GM18520 (cell line): ENCODE measurements at regions not wholly inside any gene's neighbourhood (a gene's known extent, or its start where the extent isn't known, plus 50 kb on each side); places are given as distances from the start of the nearest gene placed in this dataset.

Source experiments
- ATAC-seq: cut with Tn5 transposase; IDR thresholded peaks from one replicate; pipeline ENCODE4 v1.9.1; 2021; ENCODE audit not compliant: unreplicated experiment

DNA sequence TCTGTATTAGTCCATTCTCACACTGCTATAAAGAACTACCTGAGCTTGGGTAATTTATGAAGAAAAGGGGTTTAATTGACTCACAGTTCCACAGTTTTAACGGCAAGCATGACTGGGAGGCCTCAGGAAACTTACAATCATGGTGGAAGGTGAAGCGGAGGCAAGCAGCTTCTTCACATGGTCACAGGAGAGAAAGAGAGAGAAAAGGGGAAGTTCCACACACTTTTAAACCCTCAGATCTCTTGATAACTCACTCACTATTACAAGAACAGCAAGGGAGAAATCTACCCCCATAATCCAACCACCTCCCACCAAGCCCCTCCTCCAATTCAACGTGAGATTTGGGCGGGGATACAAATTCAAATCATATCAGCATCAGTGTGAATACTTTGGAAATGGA lies 133.4 kb upstream of the SLC30A5 start:
- no peak for ATAC-seq

DNA sequence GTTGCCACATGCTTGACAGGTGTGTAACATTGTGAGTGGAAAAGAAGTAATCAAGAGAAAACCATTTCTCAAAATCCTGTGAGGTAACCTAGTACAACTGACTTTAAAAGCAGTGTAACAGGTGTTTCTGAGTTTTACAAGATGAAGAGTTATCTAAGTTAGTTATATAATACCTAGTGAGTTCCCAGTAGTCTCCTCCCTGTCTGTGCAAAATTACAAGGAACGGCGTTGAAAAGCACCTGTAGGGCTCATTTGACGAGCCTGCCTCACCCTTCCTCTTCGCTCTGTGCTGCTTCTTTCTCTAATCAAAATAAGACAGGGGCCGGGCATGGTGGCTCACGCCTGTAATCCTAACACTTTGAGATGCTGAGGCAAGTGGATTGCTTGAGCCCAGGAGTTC lies 132.9 kb upstream of the SLC30A5 start:
- no peak for ATAC-seq

DNA sequence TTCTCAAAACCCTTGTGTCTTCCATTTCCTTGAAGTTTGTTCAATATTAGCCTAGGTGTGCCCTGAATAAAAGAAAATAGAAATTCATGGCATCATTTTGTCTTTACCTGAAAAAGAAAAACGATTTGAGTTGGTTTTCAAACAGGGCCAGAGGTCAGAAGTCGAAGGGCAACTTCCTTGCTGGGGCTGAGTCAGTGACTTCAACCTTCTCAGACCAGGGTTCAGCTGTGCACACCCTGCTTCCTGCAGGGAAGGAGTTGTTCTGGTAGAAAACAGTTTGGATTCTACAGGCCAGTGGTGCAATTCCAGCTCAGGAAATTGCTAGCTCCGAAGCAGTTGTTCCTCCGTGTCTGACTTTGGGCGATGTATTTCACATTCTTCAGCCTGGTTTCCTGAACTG lies 132.1 kb upstream of the SLC30A5 start:
- ATAC-seq, result no peak

- ATAC-seq, result no peak
Measured at GRCh38 chr5:68962757-68963484, 130.9 kb upstream of the SLC30A5 start.

DNA sequence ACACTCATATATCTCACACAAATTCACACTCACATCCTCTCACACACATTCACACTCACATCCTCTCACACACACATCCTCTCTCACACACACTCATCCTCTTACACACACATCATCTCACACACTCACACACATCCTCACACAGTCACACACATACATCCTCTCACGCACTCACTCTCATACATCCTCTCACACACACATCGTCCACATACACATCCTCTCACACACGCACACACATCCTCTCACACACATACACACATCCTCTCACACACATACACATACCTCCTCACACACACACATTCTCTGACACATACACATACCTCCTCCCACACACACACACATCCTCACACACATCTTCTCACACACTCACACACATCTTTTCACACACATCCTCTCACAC lies 129.1 kb upstream of the SLC30A5 start:
- ATAC-seq, result no peak

GRCh38 chr5:68965926-68966325 lies 127.9 kb upstream of the SLC30A5 start:
- no peak for ATAC-seq

DNA sequence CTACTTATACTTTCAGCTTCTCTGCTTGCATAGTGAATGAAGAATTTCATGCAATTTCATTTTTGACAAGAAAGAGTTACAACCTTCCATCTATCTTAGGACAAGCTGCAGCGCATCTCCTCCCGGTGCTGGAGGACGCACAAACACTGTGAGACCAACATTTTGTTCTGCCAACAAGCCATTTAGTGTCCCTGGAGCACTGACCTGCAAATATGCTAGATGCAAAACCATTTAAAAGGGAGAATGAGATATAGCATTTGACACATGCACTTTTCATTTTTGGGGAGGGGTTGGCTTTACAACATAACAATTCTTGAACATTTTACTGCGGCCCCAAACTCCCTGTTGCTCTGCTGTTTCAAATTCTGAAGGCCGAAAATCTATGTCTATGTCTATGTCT lies 127.2 kb upstream of the SLC30A5 start:
- no peak for ATAC-seq

GRCh38 chr5:68968429-68968828 lies 125.4 kb upstream of the SLC30A5 start:
- no peak for ATAC-seq

DNA sequence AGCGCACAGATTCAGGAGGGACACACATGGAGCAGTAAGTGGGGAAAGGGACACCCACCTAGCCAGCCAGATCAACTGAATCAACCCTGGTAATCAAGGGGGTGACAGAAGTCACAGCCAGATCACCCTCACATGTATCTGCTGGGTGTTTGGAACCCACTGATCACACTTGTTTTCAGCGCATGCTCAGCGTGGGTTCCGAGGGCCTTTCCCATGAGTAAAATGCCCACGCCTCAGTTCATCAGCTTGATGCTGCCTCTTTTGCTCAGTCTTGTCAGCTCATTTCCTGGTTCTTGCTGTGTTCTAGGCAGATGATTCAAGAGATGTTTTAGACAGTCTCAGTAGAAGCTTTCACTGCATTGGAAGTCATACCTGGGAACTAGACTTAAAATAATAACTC lies 123.2 kb upstream of the SLC30A5 start:
- no peak for ATAC-seq

DNA sequence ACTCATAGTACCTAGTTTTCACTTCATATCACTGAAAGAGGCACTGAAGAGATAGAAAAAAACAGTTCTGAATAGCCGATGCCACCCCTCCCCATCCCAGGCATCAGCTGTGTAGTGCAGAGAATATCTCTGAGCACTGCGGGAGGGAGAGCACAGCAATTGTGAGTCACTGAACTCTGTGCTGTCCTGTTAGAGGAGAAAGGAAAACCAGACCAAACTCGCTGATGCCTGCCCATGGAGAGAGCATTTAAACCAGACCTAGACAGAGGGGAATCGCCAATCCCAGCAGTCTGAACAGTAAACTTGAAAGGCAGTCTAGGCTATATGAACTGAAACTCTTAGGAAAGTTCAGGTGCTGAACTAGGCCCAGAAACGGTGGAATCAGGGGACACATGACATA lies 120.1 kb upstream of the SLC30A5 start:
- no peak for ATAC-seq

GRCh38 chr5:68983043-68983442 lies 110.8 kb upstream of the SLC30A5 start:
- no peak for ATAC-seq

DNA sequence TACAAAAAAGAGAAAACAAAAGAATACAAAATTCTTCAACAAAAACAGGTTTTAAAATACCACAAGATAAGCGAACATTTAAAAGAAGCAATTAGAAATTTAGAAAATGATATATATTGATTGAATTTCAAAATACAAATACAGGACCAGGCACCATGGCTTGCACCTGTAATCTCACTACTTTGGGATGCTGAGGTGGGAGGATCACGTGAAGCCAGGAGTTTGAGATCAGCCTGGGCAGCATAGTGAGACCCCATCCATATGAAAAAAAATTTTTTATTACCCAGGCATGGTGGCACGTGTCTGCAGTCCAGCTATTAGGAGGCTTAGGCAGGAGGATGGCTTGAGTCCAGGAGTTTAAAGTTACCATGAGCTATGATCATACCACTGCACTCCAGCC lies 109.9 kb upstream of the SLC30A5 start:
- ATAC-seq, result no peak

- ATAC-seq, result no peak
Measured at GRCh38 chr5:68991279-68992084, 102.3 kb upstream of the SLC30A5 start.

GRCh38 chr5:68994645-68995044 lies 99.2 kb upstream of the SLC30A5 start:
- ATAC-seq, result peak; percentile 67

DNA sequence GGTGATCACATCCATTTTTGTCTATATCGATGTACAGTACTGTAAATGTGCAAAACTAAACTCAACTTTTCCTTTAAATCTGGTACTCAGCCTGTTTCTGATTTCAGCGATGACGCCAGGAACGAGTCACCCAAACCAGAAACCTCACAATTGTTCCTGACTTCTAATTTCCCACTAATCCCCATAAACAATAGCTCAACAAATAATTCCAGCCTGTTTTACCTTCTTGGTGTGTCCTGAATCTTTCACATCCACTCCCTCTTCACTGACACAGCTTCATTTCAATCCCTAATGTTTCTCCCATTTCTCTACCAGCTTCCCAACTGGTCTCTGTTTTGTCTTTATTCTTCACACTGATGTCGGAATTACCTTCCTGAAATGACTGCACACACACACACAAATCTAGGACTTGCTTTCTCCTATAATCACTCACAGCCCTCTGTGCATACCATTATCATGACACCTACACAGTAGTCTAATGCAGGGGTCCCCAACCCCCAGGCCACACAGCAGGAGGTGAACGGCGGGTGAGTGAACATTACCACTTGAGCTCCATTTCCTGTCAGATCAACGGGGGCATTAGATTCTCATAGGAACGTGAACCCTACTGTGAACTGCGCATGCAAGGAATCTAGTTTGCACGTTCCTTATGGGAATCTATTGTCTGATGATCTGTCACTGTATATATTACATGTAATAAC lies 97.8 kb upstream of the SLC30A5 start:
- ATAC-seq, result no peak

DNA sequence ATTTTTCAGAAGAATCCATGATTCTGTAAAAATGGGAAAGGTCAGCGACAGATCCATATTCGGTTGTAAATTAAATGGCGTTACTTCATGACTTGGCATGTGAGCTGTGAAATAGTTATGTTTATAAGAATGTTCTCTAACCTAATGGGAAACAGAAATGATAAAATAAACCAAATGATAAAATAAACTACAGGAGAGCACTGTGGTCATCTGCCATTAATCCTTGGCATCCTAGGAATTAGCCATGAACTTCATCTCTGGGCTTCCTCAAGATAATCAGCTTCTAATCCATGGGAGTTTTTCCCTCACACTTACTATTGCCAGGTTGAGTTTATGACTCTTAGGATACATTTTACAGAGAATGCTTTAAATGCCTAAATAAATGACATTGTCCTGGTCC lies 94.6 kb upstream of the SLC30A5 start:
- no peak for ATAC-seq

DNA sequence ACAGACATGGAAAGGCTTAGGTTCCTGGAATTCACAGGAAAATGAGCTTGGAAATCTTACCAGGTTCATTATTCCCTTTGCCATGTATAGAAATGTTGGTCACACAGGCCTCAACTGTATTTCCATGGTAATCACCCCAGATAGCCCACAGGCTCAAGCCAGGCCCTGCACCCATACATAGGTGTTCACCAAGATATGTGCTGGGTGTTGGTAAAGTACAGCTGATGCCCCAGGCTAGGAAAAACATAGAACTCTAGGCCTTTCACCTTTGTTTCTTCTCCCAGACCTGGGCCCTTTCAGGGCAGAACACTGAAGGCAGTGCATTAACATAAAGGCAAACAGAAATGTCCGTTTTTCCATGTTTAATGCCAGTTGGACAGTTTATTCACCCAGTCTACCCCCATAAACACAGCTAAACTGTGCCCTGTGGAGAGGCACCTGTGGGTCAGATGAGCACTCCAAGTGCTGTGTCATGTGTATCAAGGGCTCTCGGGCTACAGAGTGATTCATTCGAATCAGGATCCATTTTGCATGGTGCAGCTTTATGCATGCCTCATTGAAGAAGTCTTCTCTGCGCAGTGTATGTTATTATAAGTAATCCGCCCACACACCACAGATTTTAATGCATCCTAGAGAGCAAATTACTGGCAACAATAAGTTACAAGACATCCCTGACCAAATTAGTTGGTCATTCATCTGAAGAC lies 93.4 kb upstream of the SLC30A5 start:
- no peak for ATAC-seq

- no peak for ATAC-seq
Measured at GRCh38 chr5:69000949-69001348, 92.9 kb upstream of the SLC30A5 start.

DNA sequence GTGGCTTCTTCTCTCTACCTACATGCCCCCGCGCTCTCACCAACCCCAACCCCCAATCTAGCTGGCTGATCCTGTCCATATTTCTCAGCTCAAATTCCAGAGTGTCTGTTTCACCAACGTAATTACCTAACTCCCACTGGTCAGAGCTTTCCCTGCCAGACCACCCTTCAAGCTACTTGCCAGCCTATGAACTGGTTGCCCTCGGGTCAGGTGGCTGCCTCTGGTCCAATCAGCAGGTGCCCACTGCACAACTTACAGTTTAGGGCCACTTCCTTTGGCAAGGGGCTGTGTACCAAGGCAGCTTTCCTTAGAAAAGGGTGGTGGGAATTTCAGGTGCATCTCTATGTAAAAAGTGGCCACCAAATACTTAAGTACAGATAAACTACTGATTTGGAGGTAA lies 92.2 kb upstream of the SLC30A5 start:
- ATAC-seq, result no peak

GRCh38 chr5:69004127-69004526 lies 89.7 kb upstream of the SLC30A5 start:
- ATAC-seq, result no peak

DNA sequence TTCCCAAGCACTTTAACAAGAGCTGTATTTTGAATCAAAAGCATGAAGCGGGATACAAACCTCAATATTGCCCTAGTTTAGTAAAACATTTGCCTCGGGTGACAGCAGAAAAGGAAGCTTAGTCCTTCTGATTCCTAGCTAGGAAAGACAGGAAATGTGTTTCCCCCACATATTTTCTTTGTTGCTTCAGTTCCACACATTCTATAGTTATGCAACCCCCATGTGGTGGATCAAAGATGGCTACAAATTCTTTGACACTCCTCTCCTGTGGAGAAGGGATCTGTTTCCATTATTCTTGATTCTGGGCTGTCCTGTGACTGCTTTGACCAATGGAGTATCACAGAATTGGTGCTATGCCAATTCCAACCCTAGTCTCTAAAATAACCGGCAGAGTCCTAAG lies 89.1 kb upstream of the SLC30A5 start:
- no peak for ATAC-seq
